ENCODE measurements at regions not wholly inside any gene's neighbourhood (a gene's known extent, or its start where the extent isn't known, plus 50 kb on each side); places are given as distances from the start of the nearest gene placed in this dataset.

DNA sequence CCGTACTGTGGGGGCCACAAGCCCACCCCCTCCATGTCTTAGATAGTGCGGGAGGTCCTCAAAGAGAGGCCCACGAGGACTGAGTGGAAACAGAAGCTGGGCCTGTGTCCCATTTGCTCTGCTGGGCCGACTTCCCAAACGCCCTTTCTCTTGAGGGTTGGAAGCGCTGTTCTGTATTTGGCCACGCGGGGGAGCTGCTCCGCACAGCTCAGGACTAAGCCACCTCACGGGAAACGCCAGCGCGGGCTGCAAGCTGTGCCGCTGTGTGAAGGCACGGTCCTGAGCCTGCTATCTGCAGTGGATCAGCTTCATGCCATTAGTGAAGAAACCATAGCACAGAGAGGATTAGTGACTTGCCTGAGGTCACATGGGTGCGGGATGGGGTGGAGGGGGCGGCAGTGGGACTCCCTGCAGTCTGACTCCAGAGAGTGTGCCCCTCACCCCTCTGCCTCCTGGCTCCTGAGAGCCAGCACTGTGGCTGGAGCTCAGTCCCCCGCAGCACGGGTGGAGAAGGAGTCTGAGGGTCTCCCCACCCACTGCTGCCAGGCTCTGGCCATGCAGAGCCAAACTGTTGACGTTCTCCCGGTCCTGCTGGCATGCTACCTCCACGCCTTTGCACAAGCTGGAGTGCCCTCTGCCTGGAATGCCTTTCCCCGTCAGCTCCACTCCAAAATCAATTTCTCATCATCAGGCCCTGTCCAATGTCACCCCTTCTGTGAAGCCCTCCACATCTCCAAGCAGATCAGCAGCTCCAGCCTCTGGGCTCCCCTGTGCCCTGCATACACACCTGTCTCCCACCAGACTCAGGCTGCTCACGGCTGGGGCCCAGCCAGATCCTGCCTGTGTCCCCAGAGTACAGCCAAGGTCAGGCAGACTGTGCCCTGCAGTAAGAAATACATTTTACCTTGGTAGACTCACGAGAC is 51.5 kb upstream of the LRRC32 start:
- DNase-seq (ENCODE audit: low read depth in 2 of 2): peak; percentile 27 to 52

DNA sequence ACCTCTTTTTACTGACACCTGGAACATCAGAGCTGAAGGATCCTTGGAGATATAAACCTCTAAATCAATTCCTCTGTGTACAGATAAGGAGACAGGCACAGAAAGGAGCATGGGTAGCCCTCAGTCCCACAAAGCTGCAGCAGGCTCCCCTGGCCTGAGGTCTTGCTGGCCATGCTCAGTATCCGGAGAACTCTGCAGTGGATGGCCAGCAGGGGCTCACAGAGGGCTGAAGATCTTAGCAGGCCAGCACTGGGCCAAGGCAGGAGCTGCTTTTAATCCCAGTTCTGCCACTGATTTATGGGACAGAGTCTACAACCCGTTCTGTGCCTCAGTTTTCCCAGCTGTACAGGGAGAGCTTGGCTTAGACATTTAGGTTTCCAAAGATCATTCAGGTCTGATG is 52.6 kb upstream of the LRRC32 start:
- DNase-seq (ENCODE audit: low read depth in 2 of 2): no peak

DNA sequence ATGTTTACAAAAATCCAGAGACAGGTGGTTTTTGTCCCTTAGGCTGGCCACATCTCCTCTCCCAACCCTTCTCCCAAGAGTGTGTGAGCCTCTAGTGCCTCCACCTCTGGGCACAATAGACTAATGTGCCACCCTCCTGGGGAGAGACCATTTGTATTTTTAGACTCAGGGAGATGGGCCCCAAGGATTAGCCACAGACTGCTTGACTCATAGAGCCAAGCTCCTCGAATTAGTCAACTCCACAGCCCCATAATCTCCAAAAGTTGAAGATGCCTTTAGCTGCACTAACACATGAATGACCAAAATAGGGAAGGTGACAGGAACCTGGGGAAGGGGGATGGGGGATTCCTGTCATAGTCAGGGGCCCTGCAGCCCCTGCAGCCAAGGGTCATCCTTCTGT is 53.0 kb upstream of the LRRC32 start:
- DNase-seq (ENCODE audit: low read depth in 2 of 2): no peak

DNA sequence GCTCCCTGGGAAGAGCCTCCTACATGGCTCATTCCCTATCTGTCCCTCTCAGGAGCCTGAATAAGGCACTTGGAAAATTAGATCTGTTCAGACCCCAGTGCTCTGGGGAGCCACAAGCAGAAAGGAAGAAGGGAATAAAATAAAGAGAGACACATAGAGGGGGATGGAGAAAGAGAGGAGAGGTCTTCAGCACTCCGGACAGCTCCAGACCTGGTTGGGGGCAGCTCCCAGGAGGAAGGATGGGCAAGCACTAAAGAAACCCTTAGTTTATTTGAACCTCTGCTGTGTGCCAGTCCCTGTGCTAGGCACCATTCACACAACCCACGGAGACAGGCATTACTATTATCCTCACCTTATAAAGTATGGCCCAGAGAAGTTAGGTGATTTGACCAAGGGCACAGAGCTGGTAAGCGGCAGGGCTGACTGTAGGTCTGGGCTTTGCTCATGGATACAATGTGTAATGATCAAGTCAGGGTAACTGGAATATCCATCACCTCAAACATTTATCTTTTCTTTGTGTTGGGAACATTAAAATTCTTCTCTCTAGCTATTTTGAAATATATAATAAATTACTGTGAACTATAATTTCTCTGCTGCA is 53.7 kb upstream of the LRRC32 start:
- no peak for DNase-seq (ENCODE audit: low read depth in 2 of 2)

DNA sequence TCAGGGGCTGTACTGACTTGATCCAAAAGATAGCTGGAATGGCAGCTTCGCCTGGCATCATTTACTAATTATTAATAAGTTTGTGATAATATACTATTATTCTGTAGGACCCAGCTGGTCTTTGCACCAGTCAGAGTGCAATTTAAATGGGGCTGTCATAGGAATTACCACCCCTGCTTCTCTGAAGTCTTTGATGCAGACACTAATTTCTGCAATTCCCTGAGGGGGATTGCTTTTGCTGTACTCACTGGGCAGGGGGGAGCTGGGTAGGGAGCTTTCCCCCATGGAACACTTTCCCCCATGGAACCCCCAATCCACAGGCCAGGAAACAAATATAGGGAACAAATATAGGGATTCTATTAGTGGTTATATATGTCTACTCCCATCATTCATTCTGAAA is 54.9 kb upstream of the TSKU start:
- DNase-seq (ENCODE audit: low read depth in 2 of 2): no peak

DNA sequence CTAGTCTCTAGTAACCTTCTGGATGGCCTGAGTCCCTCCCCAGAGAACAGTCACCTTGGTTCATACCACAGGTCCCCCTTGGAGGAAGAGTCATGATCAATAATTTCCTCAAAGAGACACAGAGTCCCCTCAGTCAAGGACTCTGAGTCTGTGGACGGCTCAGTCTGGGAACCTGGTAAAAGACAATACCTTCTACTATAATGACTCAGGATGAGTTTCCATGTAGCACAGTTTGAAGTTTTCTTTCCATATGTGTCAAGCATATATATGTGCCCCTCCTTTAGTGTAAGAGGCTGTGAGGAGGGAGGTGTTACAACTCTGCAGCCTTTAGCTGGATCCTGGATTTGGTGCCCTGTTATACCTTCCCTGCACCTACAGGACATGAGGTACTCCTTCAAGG is 54.4 kb upstream of the TSKU start:
- DNase-seq (ENCODE audit: low read depth in 2 of 2): no peak

DNA sequence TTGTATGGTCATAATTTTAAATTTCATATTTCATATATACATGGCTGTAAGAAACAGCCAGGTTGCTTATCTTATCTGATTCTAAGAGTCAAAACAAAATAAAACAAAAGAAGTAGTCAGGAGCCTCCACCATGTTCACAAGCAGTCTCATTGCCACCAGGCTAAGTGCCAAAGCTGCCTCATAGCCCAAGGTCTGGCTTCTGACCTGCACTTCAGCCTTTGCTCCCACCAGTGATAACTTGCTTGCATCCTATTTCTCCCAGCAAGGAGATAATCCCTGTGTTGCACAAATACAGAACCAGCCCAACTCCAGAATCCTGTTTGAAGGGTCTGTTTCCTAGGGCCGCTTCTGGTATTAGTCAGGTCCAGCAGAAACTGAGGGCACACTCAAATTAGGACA is 53.9 kb upstream of the TSKU start:
- DNase-seq (ENCODE audit: low read depth in 2 of 2): no peak

DNA sequence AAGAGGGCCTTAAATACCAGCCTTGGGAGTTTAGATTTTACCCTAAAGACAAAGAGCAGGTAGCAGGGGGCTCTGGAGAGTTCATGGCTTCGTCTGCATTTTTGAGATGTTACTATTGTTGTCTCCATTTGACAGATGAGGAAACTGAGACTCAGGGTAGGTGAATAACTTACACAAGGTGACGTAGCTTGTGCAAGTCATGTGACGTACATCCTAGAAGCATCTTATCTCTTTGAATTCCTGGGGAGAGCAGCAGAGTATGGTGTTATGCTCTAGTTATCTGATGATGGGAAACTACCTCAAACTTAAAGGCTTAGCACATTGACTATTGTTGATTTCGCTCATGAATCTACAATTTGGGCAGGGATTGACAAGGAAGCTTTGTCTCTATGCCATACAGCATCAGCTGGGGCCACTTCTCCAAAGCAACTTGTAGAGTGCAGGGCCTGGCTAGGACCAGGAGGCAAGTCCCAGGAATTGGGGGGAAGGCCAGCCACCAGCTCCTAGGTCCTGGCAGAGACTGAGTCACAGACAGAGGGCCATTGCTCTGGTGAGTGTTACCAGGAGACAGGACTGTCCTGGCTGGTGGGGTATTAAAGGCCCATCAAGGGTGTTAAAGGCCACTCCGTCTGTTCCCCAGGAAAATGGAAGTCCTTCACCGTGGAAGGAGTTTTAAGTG is 52.1 kb upstream of the TSKU start:
- DNase-seq (ENCODE audit: low read depth in 2 of 2): no peak

DNA sequence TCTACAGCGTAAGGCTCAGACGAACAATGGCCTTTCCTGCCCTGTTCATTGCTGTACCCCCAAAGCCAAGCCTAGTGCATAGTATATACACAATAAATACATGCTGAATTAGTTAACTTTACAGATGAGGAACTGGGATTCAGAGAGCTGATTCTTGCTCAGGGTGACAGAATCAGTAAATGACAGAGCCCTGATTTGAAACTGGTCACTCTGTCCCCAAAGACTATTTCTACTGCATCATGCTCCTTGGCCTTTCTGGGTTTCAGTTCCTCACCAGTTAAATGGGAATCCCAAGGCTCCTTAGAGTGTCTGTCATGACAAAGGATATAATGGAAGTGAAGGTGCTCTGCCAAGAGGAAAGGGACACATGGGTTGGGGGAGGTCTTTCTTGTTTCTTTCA is 50.5 kb upstream of the TSKU start:
- no peak for DNase-seq (ENCODE audit: low read depth in 2 of 2)

Data from stimulated activated CD8-positive, alpha-beta memory T cell treated with anti-CD3 and anti-CD28 coated beads, Interleukin-15, amount 100 ng/mL, for 4 hours (primary cell).